Activated naive CD4-positive, alpha-beta T cell treated with anti-CD3 and anti-CD28 coated beads, Interleukin-2, amount 50 U/mL, for 72 hours (primary cell): ENCODE measurements at regions not wholly inside any gene's neighbourhood (a gene's known extent, or its start where the extent isn't known, plus 50 kb on each side); places are given as distances from the start of the nearest gene placed in this dataset.

ENCODE experiments used
- ATAC-seq, 2 donors: fragments of 150-1000 bp; cut with Tn5 transposase; 2 replicates each; pipeline ENCODE4 v1.10.0; 2021; ENCODE audit warnings: mild to moderate bottlenecking in 2 of 2, moderate library complexity in 2 of 2
- DNase-seq, 2 donors: peaks; one replicate each; pipeline ENCODE4 v3.0.0; 2021 to 2022; ENCODE audit warnings: low spot score in 2 of 2
- H3K27ac Mint-ChIP-seq, 2 donors: one replicate each; pipeline ENCODE4 v1.8.0; 2022; ENCODE audit warnings: mild to moderate bottlenecking in 2 of 2, mixed read lengths in 2 of 2
- H3K36me3 Mint-ChIP-seq, 2 donors: one replicate each; pipeline ENCODE4 v1.8.0; 2022; ENCODE audit warnings: mixed read lengths in 2 of 2
- H3K9me3 Mint-ChIP-seq, 2 donors: one replicate each; pipeline ENCODE4 v1.8.0; 2022; ENCODE audit warnings: mixed read lengths in 2 of 2

- Mint-ChIP-seq H3K27ac (no peak overlapping the region), H3K36me3 (peaks cover 0 to 5% of the 10 kb centered on the region in 2 donors), H3K9me3 (peaks cover 0 to 7% of the 10 kb centered on the region in 2 donors)
- ATAC-seq (no peak), DNase-seq (no peak)
Observed at GRCh38 chr16:55239723-55240122, 84.3 kb upstream of the IRX6 start.

- H3K27ac Mint-ChIP-seq = no peak overlapping the region
- no peak for DNase-seq
- H3K36me3 Mint-ChIP-seq = peaks cover 0 to 5% of the 10 kb centered on the region in 2 donors
- peaks cover 0 to 7% of the 10 kb centered on the region in 2 donors for H3K9me3 Mint-ChIP-seq
- no peak for ATAC-seq
Observed at GRCh38 chr16:55240888-55241287, 83.1 kb upstream of the IRX6 start.

DNA sequence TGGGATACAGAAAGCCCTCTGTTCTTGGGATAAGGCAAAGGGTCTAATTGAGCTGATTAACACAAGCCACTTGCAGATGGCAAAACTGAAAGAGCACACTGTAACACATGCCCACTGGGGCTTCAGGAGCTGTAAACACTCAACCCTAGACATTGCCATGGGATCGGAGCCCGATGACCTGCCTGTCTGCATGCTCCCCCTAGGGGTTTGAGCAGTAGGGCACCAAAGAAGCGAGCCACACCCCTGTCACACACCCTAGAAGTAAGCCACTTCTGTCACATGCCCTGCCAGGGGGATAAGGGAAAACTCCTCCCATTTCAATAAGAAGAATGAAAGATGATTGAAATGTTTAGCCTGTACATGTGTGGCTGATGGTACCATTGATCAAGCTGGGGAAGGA, 81.3 kb upstream of the IRX6 start:
- DNase-seq (no peak), ATAC-seq (no peak)
- no peak overlapping the region for H3K27ac Mint-ChIP-seq
- peaks cover 0 to 5% of the 10 kb centered on the region in 2 donors for H3K36me3 Mint-ChIP-seq
- peaks cover 0 to 7% of the 10 kb centered on the region in 2 donors for H3K9me3 Mint-ChIP-seq

DNA sequence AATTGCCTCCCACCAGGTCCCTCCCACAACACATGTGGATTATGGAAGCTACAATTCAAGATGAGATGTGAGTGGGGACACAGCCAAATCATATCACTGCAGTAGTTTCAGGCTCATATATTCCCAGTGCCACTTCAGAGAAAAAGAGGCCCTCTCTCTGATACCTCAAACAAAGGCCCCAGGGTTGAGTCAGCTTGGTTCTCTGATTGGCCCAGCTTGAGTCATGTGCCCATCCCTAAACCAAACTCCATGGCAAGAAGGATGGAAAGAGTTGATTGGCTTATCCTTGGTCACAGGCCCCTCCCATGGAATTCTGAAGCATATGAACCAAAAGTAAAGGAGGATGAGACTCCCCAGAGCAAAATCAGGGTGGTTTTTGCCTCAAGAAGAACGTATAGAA, 75.9 kb upstream of the IRX6 start:
- no peak overlapping the region for H3K27ac Mint-ChIP-seq
- ATAC-seq (no peak), DNase-seq (no peak)
- peaks cover 0 to 2% of the 10 kb centered on the region in 2 donors for H3K9me3 Mint-ChIP-seq
- H3K36me3 Mint-ChIP-seq = peaks cover 0 to 5% of the 10 kb centered on the region in 2 donors

GRCh38 chr16:55248494-55248893, 75.5 kb upstream of the IRX6 start:
- H3K36me3 Mint-ChIP-seq = peaks cover 0 to 5% of the 10 kb centered on the region in 2 donors
- H3K9me3 Mint-ChIP-seq = peaks cover 0 to 4% of the 10 kb centered on the region in 2 donors
- DNase-seq (no peak), ATAC-seq (no peak)
- H3K27ac Mint-ChIP-seq = no peak overlapping the region

DNA sequence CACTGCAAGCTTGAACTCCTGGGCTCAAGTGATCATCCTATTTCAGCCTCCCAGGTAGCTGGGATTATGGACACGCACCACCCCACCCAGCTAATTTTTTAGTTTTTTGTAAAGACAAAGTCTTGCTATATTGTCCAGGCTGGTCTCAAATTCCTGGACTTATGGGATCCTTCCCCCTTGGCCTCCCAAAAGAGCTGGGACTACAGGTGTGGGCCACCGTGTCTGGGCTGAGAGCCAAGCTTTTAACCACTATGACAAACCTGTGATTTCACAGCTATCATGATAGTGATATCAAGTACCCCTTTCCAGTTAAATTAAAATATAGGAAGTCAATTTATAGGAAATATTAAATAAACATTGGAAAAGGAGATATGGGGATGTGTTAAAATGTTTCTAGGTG, 74.6 kb upstream of the IRX6 start:
- Mint-ChIP-seq H3K27ac (no peak overlapping the region), H3K36me3 (peaks cover 0 to 5% of the 10 kb centered on the region in 2 donors), H3K9me3 (peaks cover 0 to 4% of the 10 kb centered on the region in 2 donors)
- ATAC-seq (no peak), DNase-seq (no peak)

- peaks cover 0 to 5% of the 10 kb centered on the region in 2 donors for H3K36me3 Mint-ChIP-seq
- no peak for ATAC-seq
- H3K27ac Mint-ChIP-seq = no peak overlapping the region
Observed at GRCh38 chr16:55249936-55250335, 74.1 kb upstream of the IRX6 start.

DNA sequence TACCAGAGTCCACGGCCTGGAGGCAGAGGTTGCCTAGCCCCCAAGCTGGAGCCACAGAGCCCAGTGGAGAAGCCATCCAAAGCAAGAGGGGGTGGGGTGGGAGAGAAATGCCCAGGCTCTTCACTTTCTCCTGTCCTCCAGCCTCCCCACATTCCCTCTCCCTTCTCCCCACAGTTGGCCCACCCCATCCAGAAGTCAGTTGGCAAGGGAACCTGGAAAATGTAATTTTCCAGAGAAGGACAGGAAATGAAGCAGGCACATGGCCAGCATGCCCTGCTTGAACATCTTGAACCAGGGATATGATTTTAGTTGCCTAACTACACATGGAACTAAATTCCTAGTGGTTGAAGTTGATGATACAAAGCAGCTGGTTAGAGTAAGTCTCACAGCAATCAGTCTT, 73.3 kb upstream of the IRX6 start:
- DNase-seq (no peak), ATAC-seq (no peak)
- peaks cover 0 to 5% of the 10 kb centered on the region in 2 donors for H3K36me3 Mint-ChIP-seq
- H3K27ac Mint-ChIP-seq = no peak overlapping the region
- H3K9me3 Mint-ChIP-seq = peaks cover 0 to 4% of the 10 kb centered on the region in 2 donors

More at GRCh38 chr16:55249936-55250335, 74.1 kb upstream of the IRX6 start:
- H3K9me3 Mint-ChIP-seq = peaks cover 0 to 4% of the 10 kb centered on the region in 2 donors
- DNase-seq = no peak

DNA sequence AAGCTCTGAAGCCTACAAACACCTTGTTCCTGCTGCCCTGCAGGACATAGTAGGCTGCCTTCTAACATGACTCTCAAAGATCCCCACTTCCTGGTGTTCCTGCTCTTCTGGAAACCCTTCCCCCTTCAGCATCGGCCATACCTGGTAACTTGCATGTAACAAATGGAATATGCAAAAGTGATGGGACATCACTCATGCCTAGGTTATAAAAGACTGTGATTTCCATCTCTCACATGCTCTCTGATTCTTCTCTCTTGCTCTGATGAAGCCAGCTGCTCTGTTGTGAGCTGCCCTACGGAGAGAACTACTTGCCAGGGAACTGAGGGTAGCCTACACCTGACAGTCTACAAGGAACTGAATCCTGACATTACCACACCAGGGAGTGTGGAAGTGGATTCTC, 72.9 kb upstream of the IRX6 start:
- DNase-seq (no peak), ATAC-seq (no peak)
- H3K36me3 Mint-ChIP-seq = peaks cover 0 to 5% of the 10 kb centered on the region in 2 donors
- H3K9me3 Mint-ChIP-seq = peaks cover 0 to 4% of the 10 kb centered on the region in 2 donors
- H3K27ac Mint-ChIP-seq = no peak overlapping the region

GRCh38 chr16:55252577-55252976, 71.4 kb upstream of the IRX6 start:
- DNase-seq = no peak

DNA sequence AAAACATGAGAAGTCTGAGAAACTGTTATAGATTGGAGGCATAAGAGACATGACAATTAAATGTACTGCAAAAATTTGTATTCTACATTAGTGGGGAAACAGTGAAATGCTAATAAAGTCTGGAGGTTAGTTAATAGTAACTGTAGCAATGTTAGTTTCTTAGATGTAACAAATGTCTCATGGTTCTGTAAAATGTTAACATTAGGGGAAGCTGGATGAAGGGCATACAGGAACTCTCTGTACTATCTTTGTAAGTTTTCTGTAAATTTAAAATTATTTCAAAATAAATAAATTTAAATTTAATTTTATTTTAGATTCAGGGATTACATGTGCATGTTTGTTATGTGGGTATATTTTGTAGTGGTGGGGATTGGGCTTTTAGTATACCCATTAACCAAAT, 70.0 kb upstream of the IRX6 start:
- Mint-ChIP-seq H3K36me3 (no peaks in the 10 kb centered on the region), H3K27ac (no peak overlapping the region), H3K9me3 (peaks cover 0 to 4% of the 10 kb centered on the region in 2 donors)
- ATAC-seq (no peak), DNase-seq (no peak)

More at GRCh38 chr16:55252577-55252976, 71.4 kb upstream of the IRX6 start:
- H3K36me3 Mint-ChIP-seq = peaks cover 0 to under 1% of the 10 kb centered on the region in 2 donors
- peaks cover 0 to 4% of the 10 kb centered on the region in 2 donors for H3K9me3 Mint-ChIP-seq
- ATAC-seq = no peak
- no peak overlapping the region for H3K27ac Mint-ChIP-seq

GRCh38 chr16:55255733-55256282, 68.2 kb upstream of the IRX6 start:
- Mint-ChIP-seq H3K27ac (no peak overlapping the region), H3K9me3 (peaks cover 0 to 4% of the 10 kb centered on the region in 2 donors), H3K36me3 (no peaks in the 10 kb centered on the region)
- ATAC-seq (no peak), DNase-seq (no peak)

GRCh38 chr16:55256412-55257016, 67.5 kb upstream of the IRX6 start:
- ATAC-seq = no peak

GRCh38 chr16:55257966-55258613, 65.9 kb upstream of the IRX6 start:
- peak; percentile 45 to 71 for ATAC-seq

More at GRCh38 chr16:55256412-55257016, 67.5 kb upstream of the IRX6 start:
- DNase-seq = no peak
- H3K9me3 Mint-ChIP-seq = peaks cover 0 to 4% of the 10 kb centered on the region in 2 donors
- H3K36me3 Mint-ChIP-seq = no peaks in the 10 kb centered on the region
- no peak overlapping the region for H3K27ac Mint-ChIP-seq

DNA sequence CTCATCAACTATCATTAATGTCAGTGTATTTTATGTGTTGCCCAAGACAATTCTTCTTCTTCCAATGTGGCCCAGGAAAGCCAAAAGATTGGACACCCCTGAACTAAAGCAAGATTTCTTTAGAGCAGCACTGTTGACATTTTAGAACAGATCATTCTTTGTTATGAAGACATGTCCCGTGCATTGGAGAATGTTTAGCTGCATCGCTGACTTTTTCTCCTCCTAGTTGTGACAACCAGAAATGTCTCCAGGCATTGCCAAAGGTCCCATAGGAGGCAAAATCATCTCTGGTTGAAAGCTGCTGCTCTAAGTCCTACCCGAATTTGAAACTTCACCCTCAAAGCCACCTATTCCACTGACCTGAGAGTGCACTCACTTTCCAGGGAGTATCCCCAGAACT, 62.7 kb upstream of the IRX6 start:
- Mint-ChIP-seq H3K36me3 (no peaks in the 10 kb centered on the region), H3K27ac (no peak overlapping the region), H3K9me3 (peaks cover 0 to 5% of the 10 kb centered on the region in 2 donors)
- no peak for ATAC-seq
- no peak for DNase-seq

More at GRCh38 chr16:55257966-55258613, 65.9 kb upstream of the IRX6 start:
- H3K9me3 Mint-ChIP-seq = peaks cover 0 to 2% of the 10 kb centered on the region in 2 donors
- H3K27ac Mint-ChIP-seq = no peak overlapping the region
- DNase-seq = peak in 1 of 2 donors; percentile 68
- no peaks in the 10 kb centered on the region for H3K36me3 Mint-ChIP-seq

- H3K36me3 Mint-ChIP-seq = no peaks in the 10 kb centered on the region
- H3K27ac Mint-ChIP-seq = no peak overlapping the region
- no peak for DNase-seq
- no peak for ATAC-seq
- H3K9me3 Mint-ChIP-seq = peaks cover 0 to 5% of the 10 kb centered on the region in 2 donors
Observed at GRCh38 chr16:55263271-55264250, 60.4 kb upstream of the IRX6 start.
